H1 (cell line): ENCODE measurements at regions not wholly inside any gene's neighbourhood (a gene's known extent, or its start where the extent isn't known, plus 50 kb on each side); places are given as distances from the start of the nearest gene placed in this dataset.

ENCODE experiments used
- CEBPB ChIP-seq: IDR thresholded peaks from 2 replicates; pipeline ENCODE4 v1.6.1; 2012; ENCODE audit warnings: low read depth, low read length
- CHD7 ChIP-seq: fragments of 300-600 bp; sonication (generic); IDR thresholded peaks from 2 replicates; pipeline ENCODE4 v1.7.1; 2012; ENCODE audit warnings: low read length, moderate library complexity, mild to moderate bottlenecking, inconsistent platforms; ENCODE audit not compliant: insufficient replicate concordance
- E2F6 ChIP-seq: IDR thresholded peaks from 2 replicates; pipeline ENCODE4 v1.6.1; 2012; ENCODE audit warnings: inconsistent platforms
- POLR2A ChIP-seq, 2 experiments: IDR thresholded peaks; 1 replicate in 1 of 2; 2 replicates in 1 of 2; pipeline ENCODE4 v1.6.1; 2011; ENCODE audit warnings: low read depth in 2 of 2, low read length in 2 of 2, mild to moderate bottlenecking in 2 of 2; ENCODE audit errors: control extremely low read depth in 1 of 2
- POLR2AphosphoS5 ChIP-seq: IDR thresholded peaks from 2 replicates; pipeline ENCODE4 v1.6.1; 2011; ENCODE audit warnings: low read depth, low read length
- POU5F1 ChIP-seq: IDR thresholded peaks from 2 replicates; pipeline ENCODE4 v1.6.1; 2011; ENCODE audit warnings: low read depth, mild to moderate bottlenecking, low read length, moderate library complexity
- RAD21 ChIP-seq, 2 experiments: IDR thresholded peaks in 1 of 2; conservative IDR thresholded peaks in 1 of 2; 2 replicates each; pipeline ENCODE4 v1.6.1; 2011; ENCODE audit warnings: low read depth in 2 of 2, low read length in 2 of 2, improper control_type of control experiment in 1 of 2, inconsistent platforms in 1 of 2, mild to moderate bottlenecking in 1 of 2, moderate library complexity in 1 of 2
- RFX5 ChIP-seq: IDR thresholded peaks from 2 replicates; pipeline ENCODE4 v1.6.1; 2011; ENCODE audit warnings: low read depth, low read length, improper control_type of control experiment, borderline replicate concordance
- SIN3A ChIP-seq, 2 experiments: IDR thresholded peaks in 1 of 2; conservative IDR thresholded peaks in 1 of 2; 2 replicates each; pipeline ENCODE4 v1.6.1; 2011 to 2012; ENCODE audit warnings: low read length in 2 of 2, improper control_type of control experiment in 1 of 2, low read depth in 1 of 2, mild to moderate bottlenecking in 1 of 2
- TBP ChIP-seq: IDR thresholded peaks from 2 replicates; pipeline ENCODE4 v1.6.1; 2011; ENCODE audit warnings: low read depth, low read length, improper control_type of control experiment
- TEAD4 ChIP-seq: IDR thresholded peaks from 2 replicates; pipeline ENCODE4 v1.6.1; 2012; ENCODE audit warnings: low read depth, low read length, inconsistent platforms, mixed read lengths
- YY1 ChIP-seq: IDR thresholded peaks from 2 replicates; pipeline ENCODE4 v1.6.1; 2011; ENCODE audit warnings: low read depth, mild to moderate bottlenecking, low read length

- TF ChIP-seq CHD7 (no peak), RFX5 (no peak), TBP (no peak), POU5F1 (no peak), SIN3A (conservative IDR thresholded peaks at IDR 0.05 in 1 of 2, IDR thresholded peaks at IDR 0.05 in 1 of 2; ENCODE audit: low read depth in 1 of 2, low read length in 2 of 2) (no peak), E2F6 (no peak), YY1 (no peak), POLR2A (IDR thresholded peaks at IDR 0.05; ENCODE audit: control extremely low read depth in 1 of 2, low read depth in 2 of 2, low read length in 2 of 2) (no peak), TEAD4 (no peak), CEBPB (no peak), RAD21 (IDR thresholded peaks at IDR 0.05 in 1 of 2, conservative IDR thresholded peaks at IDR 0.05 in 1 of 2; ENCODE audit: low read depth in 2 of 2, low read length in 2 of 2) (no peak), POLR2AphosphoS5 (no peak)
Observed at GRCh38 chr1:43018121-43018520, 59.5 kb upstream of the SLC2A1 start (continued).
